B cell (primary cell): ENCODE measurements at regions not wholly inside any gene's neighbourhood (a gene's known extent, or its start where the extent isn't known, plus 50 kb on each side); places are given as distances from the start of the nearest gene placed in this dataset.

Experiments
- CTCF ChIP-seq: fragments of 200-600 bp; IDR thresholded peaks from one replicate; pipeline ENCODE4 v1.8.0; 2022; ENCODE audit warnings: antibody characterized with exemption, mild to moderate bottlenecking
- EZH2 ChIP-seq: IDR thresholded peaks from 2 replicates; pipeline ENCODE4 v1.6.1; 2012; ENCODE audit warnings: borderline replicate concordance, low read depth, mild to moderate bottlenecking, moderate library complexity, low read length; ENCODE audit not compliant: insufficient read depth, poor library complexity, severe bottlenecking

GRCh38 chr15:96538491-96538890 lies 208.0 kb downstream of the NR2F2 start:
- TF ChIP-seq CTCF (no peak), EZH2 (no peak)
